ENCODE measurements at regions not wholly inside any gene's neighbourhood (a gene's known extent, or its start where the extent isn't known, plus 50 kb on each side); places are given as distances from the start of the nearest gene placed in this dataset.

DNA sequence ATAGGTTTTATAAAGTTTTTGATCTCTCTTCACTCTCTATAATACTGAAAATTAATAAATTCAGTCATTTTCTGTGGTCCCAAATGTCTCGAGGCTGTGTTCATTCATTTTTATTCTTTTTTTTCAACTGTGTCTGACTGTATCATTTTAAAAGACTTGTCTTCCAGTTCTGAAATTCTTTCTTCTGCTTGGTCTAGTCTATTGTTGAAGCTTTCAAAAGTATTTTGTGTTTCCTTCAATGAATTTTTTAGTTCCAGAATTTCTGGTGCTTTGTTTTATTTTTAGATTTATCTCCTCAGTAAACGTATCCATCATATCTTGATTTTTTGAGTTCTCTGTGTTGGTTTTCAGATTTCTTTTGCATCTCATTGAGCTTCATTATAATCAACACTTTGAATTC, 161.0 kb upstream of the CHRM3 start:
- no peaks in the 10 kb centered on the region for H3K27me3 ChIP-seq (ENCODE audit: insufficient read depth, low read length)
- no peak overlapping the region for H3T11ph ChIP-seq (ENCODE audit: low read length)
- H4K20me1 ChIP-seq (ENCODE audit: control insufficient read depth, insufficient read depth, insufficient read length) = no peaks in the 10 kb centered on the region
- no peak overlapping the region for H4K91ac ChIP-seq (ENCODE audit: insufficient read length, low read depth, low read length)
- no peak overlapping the region for H3K4me3 Mint-ChIP-seq
- H2AK5ac ChIP-seq (ENCODE audit: insufficient read length, low read length) = no peak overlapping the region
- no peak overlapping the region for H3K27ac Mint-ChIP-seq
- no peaks in the 10 kb centered on the region for H3K79me1 ChIP-seq (ENCODE audit: insufficient read depth, low read depth, low read length, poor library complexity, severe bottlenecking)
- H3K4ac ChIP-seq (ENCODE audit: low read depth, low read length) = no peak overlapping the region
- H3K56ac ChIP-seq (ENCODE audit: insufficient read length, low read depth, low read length) = no peak overlapping the region
- no peaks in the 10 kb centered on the region for H3K4me1 ChIP-seq (ENCODE audit: insufficient read depth, low read length)
- no peak overlapping the region for H2BK12ac ChIP-seq (ENCODE audit: insufficient read length, low read depth, low read length)
- no CpG with 5 or more reads among the region's 2 CpGs for WGBS (ENCODE audit: extremely low coverage, insufficient read length, low lambda C conversion rate)
- no peak overlapping the region for H2AFZ ChIP-seq (ENCODE audit: low read length)
- H3K36me3 Mint-ChIP-seq (ENCODE audit: insufficient read depth in 1 of 3, low read depth in 3 of 3) = peaks cover 14 to 36% (median 27%) of the 10 kb centered on the region in 3 experiments
- H3K4me2 ChIP-seq (ENCODE audit: insufficient read depth, insufficient read length, low read length) = no peak overlapping the region
- no peak overlapping the region for H3K27ac ChIP-seq (ENCODE audit: insufficient read length, low read depth, low read length)
- no peak overlapping the region for H2BK20ac ChIP-seq (ENCODE audit: low read depth, low read length, poor library complexity, severe bottlenecking)
- H3K23ac ChIP-seq (ENCODE audit: insufficient read length, low read depth, low read length) = no peak overlapping the region
- no peaks in the 10 kb centered on the region for H3K27me3 Mint-ChIP-seq (ENCODE audit: low read depth)
- H2BK15ac ChIP-seq (ENCODE audit: low read depth, low read length) = no peak overlapping the region
- no peak overlapping the region for H3K9ac ChIP-seq (ENCODE audit: extremely low read depth, insufficient read length, low read length)
- peaks cover 28 to 38% of the 10 kb centered on the region in 2 experiments for H3K9me3 Mint-ChIP-seq
- DNase-seq = no peak
- no peak overlapping the region for H2BK120ac ChIP-seq (ENCODE audit: low read depth, low read length, poor library complexity, severe bottlenecking)
- no peaks in the 10 kb centered on the region for H3K4me1 Mint-ChIP-seq
- no peak for TF ChIP-seq CTCF (conservative IDR thresholded peaks at IDR 0.05)
- no peak overlapping the region for H4K5ac ChIP-seq (ENCODE audit: insufficient read length, low read depth, low read length)
- no peak overlapping the region for H3K14ac ChIP-seq (ENCODE audit: insufficient read depth, low read length)
- no peak overlapping the region for H4K8ac ChIP-seq (replicated peaks; ENCODE audit: insufficient read length, low read depth, low read length)
- no peak overlapping the region for H3K18ac ChIP-seq (ENCODE audit: insufficient read length, low read depth, low read length)
- no peaks in the 10 kb centered on the region for H3K9me3 ChIP-seq (ENCODE audit: control insufficient read depth, low read depth, low read length)
- H2BK5ac ChIP-seq (ENCODE audit: insufficient read length, low read length) = no peak overlapping the region
- H3K79me2 ChIP-seq (ENCODE audit: insufficient read depth, low read length) = no peaks in the 10 kb centered on the region
- H3K23me2 ChIP-seq (ENCODE audit: insufficient read length, low read depth, low read length, poor library complexity, severe bottlenecking) = no peaks in the 10 kb centered on the region
